ENCODE measurements at regions not wholly inside any gene's neighbourhood (a gene's known extent, or its start where the extent isn't known, plus 50 kb on each side); places are given as distances from the start of the nearest gene placed in this dataset.

DNA sequence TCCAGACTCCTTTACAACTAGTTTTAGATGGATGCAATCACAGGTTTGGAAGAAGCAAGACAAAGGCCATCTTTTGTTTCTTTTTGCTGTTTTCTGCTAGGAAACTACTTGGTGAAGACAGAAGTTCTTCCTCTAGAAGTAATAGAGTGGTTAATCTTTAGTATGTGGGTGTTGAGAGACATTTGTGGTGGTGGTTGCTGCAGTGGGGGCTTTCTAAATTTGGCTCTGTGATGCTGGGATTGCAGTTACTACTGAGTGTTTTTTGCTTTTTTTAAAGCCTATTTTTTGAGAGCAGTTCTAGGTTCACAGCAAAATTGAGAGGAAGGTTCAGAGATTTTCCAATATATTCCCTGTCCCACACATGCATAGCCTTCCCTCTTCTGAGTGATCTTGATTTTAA, 120.0 kb downstream of the AASDHPPT start:
- TF ChIP-seq HIC1 (tag by site-specific recombination; IDR thresholded peaks at IDR 0.05) (no peak), ZNF433 (tag by site-specific recombination; IDR thresholded peaks at IDR 0.05; ENCODE audit: low read depth) (no peak)
- TF ChIP-seq, protein P1, sequence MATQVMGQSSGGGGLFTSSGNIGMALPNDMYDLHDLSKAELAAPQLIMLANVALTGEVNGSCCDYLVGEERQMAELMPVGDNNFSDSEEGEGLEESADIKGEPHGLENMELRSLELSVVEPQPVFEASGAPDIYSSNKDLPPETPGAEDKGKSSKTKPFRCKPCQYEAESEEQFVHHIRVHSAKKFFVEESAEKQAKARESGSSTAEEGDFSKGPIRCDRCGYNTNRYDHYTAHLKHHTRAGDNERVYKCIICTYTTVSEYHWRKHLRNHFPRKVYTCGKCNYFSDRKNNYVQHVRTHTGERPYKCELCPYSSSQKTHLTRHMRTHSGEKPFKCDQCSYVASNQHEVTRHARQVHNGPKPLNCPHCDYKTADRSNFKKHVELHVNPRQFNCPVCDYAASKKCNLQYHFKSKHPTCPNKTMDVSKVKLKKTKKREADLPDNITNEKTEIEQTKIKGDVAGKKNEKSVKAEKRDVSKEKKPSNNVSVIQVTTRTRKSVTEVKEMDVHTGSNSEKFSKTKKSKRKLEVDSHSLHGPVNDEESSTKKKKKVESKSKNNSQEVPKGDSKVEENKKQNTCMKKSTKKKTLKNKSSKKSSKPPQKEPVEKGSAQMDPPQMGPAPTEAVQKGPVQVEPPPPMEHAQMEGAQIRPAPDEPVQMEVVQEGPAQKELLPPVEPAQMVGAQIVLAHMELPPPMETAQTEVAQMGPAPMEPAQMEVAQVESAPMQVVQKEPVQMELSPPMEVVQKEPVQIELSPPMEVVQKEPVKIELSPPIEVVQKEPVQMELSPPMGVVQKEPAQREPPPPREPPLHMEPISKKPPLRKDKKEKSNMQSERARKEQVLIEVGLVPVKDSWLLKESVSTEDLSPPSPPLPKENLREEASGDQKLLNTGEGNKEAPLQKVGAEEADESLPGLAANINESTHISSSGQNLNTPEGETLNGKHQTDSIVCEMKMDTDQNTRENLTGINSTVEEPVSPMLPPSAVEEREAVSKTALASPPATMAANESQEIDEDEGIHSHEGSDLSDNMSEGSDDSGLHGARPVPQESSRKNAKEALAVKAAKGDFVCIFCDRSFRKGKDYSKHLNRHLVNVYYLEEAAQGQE (tag by site-specific recombination; IDR thresholded peaks at IDR 0.05) = no peak
- TF ChIP-seq, protein P2, sequence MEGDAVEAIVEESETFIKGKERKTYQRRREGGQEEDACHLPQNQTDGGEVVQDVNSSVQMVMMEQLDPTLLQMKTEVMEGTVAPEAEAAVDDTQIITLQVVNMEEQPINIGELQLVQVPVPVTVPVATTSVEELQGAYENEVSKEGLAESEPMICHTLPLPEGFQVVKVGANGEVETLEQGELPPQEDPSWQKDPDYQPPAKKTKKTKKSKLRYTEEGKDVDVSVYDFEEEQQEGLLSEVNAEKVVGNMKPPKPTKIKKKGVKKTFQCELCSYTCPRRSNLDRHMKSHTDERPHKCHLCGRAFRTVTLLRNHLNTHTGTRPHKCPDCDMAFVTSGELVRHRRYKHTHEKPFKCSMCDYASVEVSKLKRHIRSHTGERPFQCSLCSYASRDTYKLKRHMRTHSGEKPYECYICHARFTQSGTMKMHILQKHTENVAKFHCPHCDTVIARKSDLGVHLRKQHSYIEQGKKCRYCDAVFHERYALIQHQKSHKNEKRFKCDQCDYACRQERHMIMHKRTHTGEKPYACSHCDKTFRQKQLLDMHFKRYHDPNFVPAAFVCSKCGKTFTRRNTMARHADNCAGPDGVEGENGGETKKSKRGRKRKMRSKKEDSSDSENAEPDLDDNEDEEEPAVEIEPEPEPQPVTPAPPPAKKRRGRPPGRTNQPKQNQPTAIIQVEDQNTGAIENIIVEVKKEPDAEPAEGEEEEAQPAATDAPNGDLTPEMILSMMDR (tag by site-specific recombination; IDR thresholded peaks at IDR 0.05) = no peak

All from HEK293 (cell line).